Esophagus (tissue), 2 donors: ENCODE measurements at regions not wholly inside any gene's neighbourhood (a gene's known extent, or its start where the extent isn't known, plus 50 kb on each side); places are given as distances from the start of the nearest gene placed in this dataset.

Experiments
- H3K27ac ChIP-seq, 2 donors: one replicate each; pipeline ENCODE4 v1.5.1; 2013; ENCODE audit warnings: low read depth in 2 of 2, mild to moderate bottlenecking in 2 of 2, inconsistent platforms in 1 of 2, low read length in 1 of 2, moderate library complexity in 1 of 2
- H3K27me3 ChIP-seq, 2 donors: one replicate each; pipeline ENCODE4 v1.6.1; 2013; ENCODE audit warnings: low read length in 2 of 2, control low read depth in 1 of 2, mild to moderate bottlenecking in 1 of 2; ENCODE audit not compliant: insufficient read depth in 2 of 2, control insufficient read depth in 1 of 2
- H3K36me3 ChIP-seq, 2 donors: one replicate each; pipeline ENCODE4 v1.6.1; 2013; ENCODE audit warnings: low read length in 1 of 2; ENCODE audit not compliant: control insufficient read depth in 2 of 2, insufficient read depth in 2 of 2
- H3K4me1 ChIP-seq, 2 donors: one replicate each; pipeline ENCODE4 v1.6.1; 2013; ENCODE audit warnings: low read length in 1 of 2; ENCODE audit not compliant: control insufficient read depth in 2 of 2, insufficient read depth in 2 of 2
- H3K4me3 ChIP-seq, 2 donors: one replicate each; pipeline ENCODE4 v1.5.1; 2013; ENCODE audit warnings: low read length in 2 of 2, mild to moderate bottlenecking in 2 of 2, low read depth in 1 of 2, moderate library complexity in 1 of 2
- H3K9me3 ChIP-seq, 2 donors: one replicate each; pipeline ENCODE4 v1.6.1; 2013; ENCODE audit warnings: mild to moderate bottlenecking in 2 of 2, low read depth in 1 of 2, low read length in 1 of 2, moderate library complexity in 1 of 2; ENCODE audit not compliant: control insufficient read depth in 2 of 2, insufficient read depth in 1 of 2
- whole genome bisulfite sequencing, 2 donors: extraction: QIAGEN DNeasy Blood & Tissue Kit; methylation state at CpG; one replicate each; pipeline ENCODE4 v1.1.7; 2013; 5-methylcytosine and 5-hydroxymethylcytosine counted together
- donor health status: healthy with polysubstance abuse.
- donor health status: Bipolar disorder and iron deficiency.

GRCh38 chr15:89421219-89421618 lies 75.2 kb downstream of the RHCG start:
- Histone ChIP-seq H3K4me3 (no peak overlapping the region), H3K27me3 (peaks cover 0 to 6% of the 10 kb centered on the region in 2 donors), H3K9me3 (no peaks in the 10 kb centered on the region), H3K36me3 (no peaks in the 10 kb centered on the region), H3K27ac (no peak overlapping the region), H3K4me1 (no peaks in the 10 kb centered on the region)
- 36 to 44% methylated on average over 12 of the region's 12 CpGs for WGBS, 2 donors

DNA sequence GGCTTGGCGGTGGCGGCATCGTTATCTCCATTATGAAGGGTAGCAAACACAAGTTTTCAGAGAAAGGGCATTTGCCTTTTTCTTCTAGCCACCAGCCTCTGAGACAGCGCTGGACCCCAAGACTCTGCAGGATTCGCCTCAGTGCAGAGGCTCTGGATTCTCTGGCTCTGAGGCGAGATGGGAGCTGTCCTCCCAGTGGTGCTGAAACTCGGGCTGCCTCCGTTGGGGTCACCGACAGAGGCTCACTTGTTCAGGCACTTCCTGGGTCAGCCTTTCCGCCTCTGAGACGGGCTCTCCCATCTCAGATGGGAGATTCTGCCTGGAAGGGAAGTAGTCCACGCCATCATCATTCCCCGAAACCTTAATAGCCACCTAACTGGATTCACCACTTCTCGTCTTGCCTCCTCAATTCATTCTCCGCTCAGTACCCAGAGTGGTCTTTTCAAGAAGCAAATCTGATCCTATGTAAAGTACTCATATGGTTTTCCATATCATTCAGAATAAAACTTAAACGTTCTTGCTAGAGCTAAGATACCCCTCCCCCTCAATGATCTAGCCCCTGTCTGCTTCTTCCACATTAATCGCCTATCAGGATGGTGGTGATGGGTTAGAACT lies 76.9 kb downstream of the RHCG start:
- Histone ChIP-seq H3K4me3 (no peak overlapping the region), H3K9me3 (no peaks in the 10 kb centered on the region), H3K4me1 (no peaks in the 10 kb centered on the region), H3K27me3 (peaks cover 4 to 6% of the 10 kb centered on the region in 2 donors), H3K27ac (no peak overlapping the region), H3K36me3 (no peaks in the 10 kb centered on the region)
- 16 to 19% methylated on average over 17 of the region's 17 CpGs for WGBS, 2 donors

- peaks cover 5 to 6% of the 10 kb centered on the region in 2 donors for H3K27me3 ChIP-seq
- WGBS, 2 donors, result 36 to 39% methylated on average over 22 of the region's 22 CpGs
- H3K9me3 ChIP-seq, result no peaks in the 10 kb centered on the region
- no peaks in the 10 kb centered on the region for H3K36me3 ChIP-seq
- H3K4me1 ChIP-seq, result peaks cover 0 to 2% of the 10 kb centered on the region in 2 donors
- H3K27ac ChIP-seq, result no peak overlapping the region
- no peak overlapping the region for H3K4me3 ChIP-seq
These were observed 79.1 kb downstream of the RHCG start for GRCh38 chr15:89417206-89417725.

GRCh38 chr15:89416339-89417183 lies 79.8 kb downstream of the RHCG start:
- no peak overlapping the region for H3K27ac ChIP-seq
- WGBS, 2 donors, result 9% methylated on average over 43 to 47 of the region's 47 CpGs
- no peaks in the 10 kb centered on the region for H3K36me3 ChIP-seq
- H3K27me3 ChIP-seq, result peaks cover 6 to 8% of the 10 kb centered on the region in 2 donors
- no peak overlapping the region for H3K4me3 ChIP-seq
- H3K4me1 ChIP-seq, result peaks cover 0 to 6% of the 10 kb centered on the region in 2 donors
- no peaks in the 10 kb centered on the region for H3K9me3 ChIP-seq

GRCh38 chr15:89414571-89414970 lies 79.9 kb upstream of the POLG start:
- Histone ChIP-seq H3K36me3 (no peaks in the 10 kb centered on the region), H3K27ac (no peak overlapping the region), H3K4me3 (no peak overlapping the region), H3K27me3 (peaks cover 15 to 19% of the 10 kb centered on the region in 2 donors), H3K4me1 (peaks cover 2 to 9% of the 10 kb centered on the region in 2 donors), H3K9me3 (no peaks in the 10 kb centered on the region)
- WGBS, 2 donors, result 74 to 85% methylated on average over 3 of the region's 3 CpGs

- Histone ChIP-seq H3K9me3 (no peaks in the 10 kb centered on the region), H3K27ac (no peak overlapping the region), H3K27me3 (peaks cover 15 to 25% of the 10 kb centered on the region in 2 donors), H3K4me3 (no peak overlapping the region), H3K4me1 (peaks cover 5 to 15% of the 10 kb centered on the region in 2 donors), H3K36me3 (no peaks in the 10 kb centered on the region)
- WGBS, 2 donors, result 46 to 48% methylated on average over 2 of the region's 2 CpGs
These were observed 79.3 kb upstream of the POLG start for GRCh38 chr15:89413877-89414276.

DNA sequence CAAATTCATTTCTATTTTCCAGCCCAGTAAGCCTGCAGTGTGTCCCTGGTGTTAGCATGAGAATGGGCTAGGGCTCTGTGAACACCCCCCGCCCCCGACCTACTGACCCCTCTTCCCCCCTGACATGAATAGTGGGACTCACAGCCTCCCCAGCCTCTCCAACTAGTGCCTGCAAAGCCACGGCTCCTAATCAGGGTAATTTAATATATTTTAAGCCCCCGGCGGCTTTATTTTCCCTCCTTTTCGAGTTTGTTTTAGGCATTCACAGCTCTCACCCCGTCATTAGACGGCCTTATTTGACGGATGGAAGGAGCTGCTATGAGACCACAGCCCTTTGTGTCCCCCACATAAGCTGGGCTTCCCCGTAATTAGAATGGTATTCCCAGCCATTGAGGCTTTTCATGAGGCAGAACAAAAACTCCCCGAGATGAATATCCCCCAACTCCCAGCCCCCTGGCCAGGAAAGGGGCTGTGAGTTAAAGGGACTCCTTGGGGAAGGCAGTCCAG lies 78.3 kb upstream of the POLG start:
- peaks cover 5 to 17% of the 10 kb centered on the region in 2 donors for H3K4me1 ChIP-seq
- no peak overlapping the region for H3K27ac ChIP-seq
- no peaks in the 10 kb centered on the region for H3K9me3 ChIP-seq
- no peak overlapping the region for H3K4me3 ChIP-seq
- 9 to 10% methylated on average over 11 of the region's 11 CpGs for WGBS, 2 donors
- H3K36me3 ChIP-seq, result no peaks in the 10 kb centered on the region
- peaks cover 13 to 31% of the 10 kb centered on the region in 2 donors for H3K27me3 ChIP-seq

DNA sequence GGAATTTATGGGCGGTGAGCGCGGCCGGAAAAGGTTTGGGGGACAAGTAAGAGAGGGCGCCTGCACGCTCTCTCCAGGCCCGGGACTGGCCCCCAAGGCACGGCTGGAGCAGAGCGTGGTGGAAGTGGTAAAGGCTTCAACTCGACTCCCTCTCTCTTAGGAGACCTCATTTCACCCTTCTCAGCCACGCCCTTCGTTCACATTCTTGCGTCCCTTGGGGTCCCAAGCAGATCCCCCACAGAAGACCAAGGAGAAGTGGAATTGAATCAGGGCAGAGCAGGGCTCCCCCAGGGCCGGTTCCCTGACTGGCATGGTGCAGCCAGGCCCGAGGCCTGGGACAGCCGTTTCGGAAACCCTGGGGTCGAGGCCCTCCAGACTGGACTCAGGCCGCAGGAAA lies 75.4 kb upstream of the POLG start:
- H3K27me3 ChIP-seq, result peaks cover 13 to 40% of the 10 kb centered on the region in 2 donors
- no peak overlapping the region for H3K27ac ChIP-seq
- no peaks in the 10 kb centered on the region for H3K36me3 ChIP-seq
- H3K9me3 ChIP-seq, result no peaks in the 10 kb centered on the region
- 23 to 25% methylated on average over 19 of the region's 19 CpGs for WGBS, 2 donors
- peaks cover 13 to 25% of the 10 kb centered on the region in 2 donors for H3K4me1 ChIP-seq
- H3K4me3 ChIP-seq, result no peak overlapping the region

DNA sequence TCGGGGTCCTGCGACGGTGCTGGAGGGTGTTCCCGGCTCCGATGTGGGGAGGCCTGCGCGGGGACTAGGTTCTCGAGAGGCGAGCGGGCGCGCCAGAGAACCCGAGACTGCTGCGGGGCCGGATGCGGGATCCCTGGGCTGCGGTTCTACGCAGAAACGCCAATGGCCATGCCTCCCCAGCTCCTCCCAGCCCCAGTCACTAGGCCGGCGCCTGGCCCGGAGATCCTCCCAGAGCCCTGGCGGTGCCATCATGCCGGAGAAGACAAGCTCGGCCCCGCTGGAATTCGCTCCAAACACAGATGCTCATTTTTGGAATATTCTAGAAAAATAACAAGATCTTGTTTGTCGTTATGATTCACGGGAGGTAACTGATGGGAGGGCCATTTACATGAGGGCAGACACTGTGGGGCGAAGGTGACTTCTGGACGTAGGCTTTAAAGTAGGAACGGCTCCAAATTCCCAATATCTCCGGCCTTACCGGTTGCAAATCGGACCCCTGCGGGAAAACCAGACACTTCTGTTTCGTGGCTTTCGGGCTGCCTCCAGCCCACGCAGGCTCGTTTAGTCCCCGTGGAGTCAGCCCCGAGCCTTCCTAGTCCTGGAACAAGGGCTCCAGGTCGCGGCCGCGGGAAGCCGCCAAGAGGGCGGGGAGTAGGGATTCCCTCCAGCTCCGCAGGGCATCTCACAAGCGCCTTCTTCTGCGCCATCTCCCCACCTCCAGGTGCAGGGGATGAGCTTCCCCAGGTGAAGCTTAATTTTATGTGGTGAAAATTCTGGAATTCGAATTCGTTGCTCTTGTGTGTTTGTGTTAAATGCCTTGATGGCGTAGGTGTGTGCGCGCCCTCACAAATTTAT lies 74.8 kb upstream of the POLG start:
- 7 to 8% methylated on average over 56 of the region's 56 CpGs for WGBS, 2 donors
- Histone ChIP-seq H3K9me3 (no peaks in the 10 kb centered on the region), H3K27me3 (peaks cover 14 to 40% of the 10 kb centered on the region in 2 donors), H3K27ac (no peak overlapping the region), H3K4me3 (peak overlapping the region in 1 of 2 donors; percentile 33), H3K4me1 (peaks cover 13 to 25% of the 10 kb centered on the region in 2 donors), H3K36me3 (no peaks in the 10 kb centered on the region)
